Kidney (tissue), 13 donors: ENCODE measurements at regions not wholly inside any gene's neighbourhood (a gene's known extent, or its start where the extent isn't known, plus 50 kb on each side); places are given as distances from the start of the nearest gene placed in this dataset.

Source experiments
- DNase-seq, 5 donors: peaks; one replicate each; pipeline ENCODE4 v3.0.0-alpha.2; 2013 to 2020
- FAIRE-seq: peaks from 2 replicates; lab custom pipeline; 2012; peaks lifted over from hg19 to GRCh38; lab: Jason Lieb, UNC
- H3K27ac ChIP-seq, 2 donors: one replicate each; pipeline ENCODE4 v1.7.0; 2013; ENCODE audit warnings: low read depth in 2 of 2, low read length in 2 of 2, inconsistent platforms in 1 of 2
- H3K27me3 ChIP-seq: one replicate; pipeline ENCODE4 v1.7.1; 2013; ENCODE audit warnings: low read length, inconsistent platforms; ENCODE audit not compliant: control insufficient read depth, insufficient read depth
- H3K36me3 ChIP-seq, 3 donors: one replicate each; pipeline versions ENCODE4 v1.7.0 to v1.7.1; 2013; ENCODE audit warnings: low read length in 3 of 3, control low read depth in 1 of 3, inconsistent platforms in 1 of 3; ENCODE audit not compliant: insufficient read depth in 3 of 3, control insufficient read depth in 2 of 3
- H3K4me1 ChIP-seq, 3 donors: one replicate each; pipeline versions ENCODE4 v1.7.0 to v1.7.1; 2013; ENCODE audit warnings: low read length in 3 of 3, inconsistent platforms in 1 of 3, low read depth in 1 of 3; ENCODE audit not compliant: control insufficient read depth in 2 of 3, insufficient read depth in 2 of 3
- H3K4me3 ChIP-seq, 3 donors: one replicate each; pipeline versions ENCODE4 v1.7.0 to v1.8.1; 2013; ENCODE audit warnings: low read length in 3 of 3, control low read depth in 1 of 3, inconsistent platforms in 1 of 3
- H3K9ac ChIP-seq, 3 donors: one replicate each; pipeline versions ENCODE4 v1.7.0 to v1.7.1; 2013; ENCODE audit warnings: low read length in 3 of 3, control low read depth in 1 of 3, inconsistent platforms in 1 of 3
- H3K9me3 ChIP-seq, 3 donors: one replicate each; pipeline versions ENCODE4 v1.7.0 to v1.7.1; 2013; ENCODE audit warnings: low read length in 3 of 3, control low read depth in 1 of 3, inconsistent platforms in 1 of 3; ENCODE audit not compliant: control insufficient read depth in 2 of 3, insufficient read depth in 1 of 3
- CTCF ChIP-seq: IDR thresholded peaks from 3 replicates; pipeline ENCODE4 v1.5.1; 2012; ENCODE audit warnings: mild to moderate bottlenecking, moderate library complexity, borderline replicate concordance; ENCODE audit not compliant: insufficient read depth; ENCODE audit errors: extremely low read depth
- intact Hi-C: fragments of 100-400 bp; cut with DNase I; formaldehyde crosslinking; loops from one replicate; pipeline ENCODE4 v1.11.1; 2022
- donor health status: control.
- donor health status: control.
- donor health status: control.
- donor health status: control.
- donor health status: control.
- donor health status: DM: yes; HTN: yes; CAD: no.
- donor health status: Normal renal cell carcinoma (clear cell type).

- H3K4me3 ChIP-seq: no peak overlapping the region
- H3K9me3 ChIP-seq: no peaks in the 10 kb centered on the region
- no peak overlapping the region for H3K27ac ChIP-seq
- no peaks in the 10 kb centered on the region for H3K27me3 ChIP-seq
- intact Hi-C loops: no loop called here
- DNase-seq (no peak), FAIRE-seq (no peak)
- no peaks in the 10 kb centered on the region for H3K4me1 ChIP-seq
- no peak overlapping the region for H3K9ac ChIP-seq
- H3K36me3 ChIP-seq: no peaks in the 10 kb centered on the region
- no peak for TF ChIP-seq CTCF
Observed at GRCh38 chr2:48120759-48121242, 193.7 kb upstream of the FOXN2 start.

GRCh38 chr2:48122166-48122565, 192.3 kb upstream of the FOXN2 start:
- Histone ChIP-seq H3K9me3 (no peaks in the 10 kb centered on the region), H3K4me1 (no peaks in the 10 kb centered on the region), H3K9ac (no peak overlapping the region), H3K4me3 (no peak overlapping the region), H3K27ac (no peak overlapping the region), H3K27me3 (no peaks in the 10 kb centered on the region), H3K36me3 (no peaks in the 10 kb centered on the region)
- FAIRE-seq (no peak), DNase-seq (no peak)
- TF ChIP-seq CTCF: no peak
- intact Hi-C loops: no loop called here

GRCh38 chr2:48124592-48124991, 189.9 kb upstream of the FOXN2 start:
- H3K36me3 ChIP-seq: no peaks in the 10 kb centered on the region
- intact Hi-C loops: no loop called here
- TF ChIP-seq CTCF: no peak
- DNase-seq (no peak), FAIRE-seq (no peak)
- H3K4me1 ChIP-seq: no peaks in the 10 kb centered on the region
- H3K27ac ChIP-seq: no peak overlapping the region
- H3K27me3 ChIP-seq: no peaks in the 10 kb centered on the region
- no peak overlapping the region for H3K9ac ChIP-seq
- no peak overlapping the region for H3K4me3 ChIP-seq
- H3K9me3 ChIP-seq: no peaks in the 10 kb centered on the region

- intact Hi-C loops: no loop called here
- Histone ChIP-seq H3K27ac (no peak overlapping the region), H3K36me3 (no peaks in the 10 kb centered on the region), H3K4me3 (no peak overlapping the region), H3K9ac (no peak overlapping the region), H3K27me3 (no peaks in the 10 kb centered on the region), H3K4me1 (no peaks in the 10 kb centered on the region), H3K9me3 (no peaks in the 10 kb centered on the region)
- DNase-seq: no peak
- TF ChIP-seq CTCF: no peak
- FAIRE-seq: no peak
Observed at GRCh38 chr2:48126162-48126561, 188.3 kb upstream of the FOXN2 start.
